Large intestine (tissue), 3 donors: ENCODE measurements at regions not wholly inside any gene's neighbourhood (a gene's known extent, or its start where the extent isn't known, plus 50 kb on each side); places are given as distances from the start of the nearest gene placed in this dataset.

Source experiments
- DNase-seq, 2 donors: peaks; one replicate each; pipeline versions ENCODE4 v3.0.0 to v3.0.0-alpha.2; 2013
- H3K27ac ChIP-seq: one replicate; pipeline ENCODE4 v1.5.1; 2013; ENCODE audit warnings: low read length
- H3K27me3 ChIP-seq: 2 replicates; pipeline ENCODE4 v1.6.1; 2013; ENCODE audit warnings: low read length; ENCODE audit not compliant: control insufficient read depth, insufficient read depth
- H3K36me3 ChIP-seq: 2 replicates; pipeline ENCODE4 v1.6.1; 2013; ENCODE audit warnings: low read length; ENCODE audit not compliant: control insufficient read depth, insufficient read depth
- H3K4me1 ChIP-seq: one replicate; pipeline ENCODE4 v1.6.1; 2013; ENCODE audit warnings: low read length; ENCODE audit not compliant: control insufficient read depth, insufficient read depth
- H3K4me3 ChIP-seq: one replicate; pipeline ENCODE4 v1.5.1; 2013; ENCODE audit warnings: low read length
- H3K9me3 ChIP-seq: one replicate; pipeline ENCODE4 v1.6.1; 2013; ENCODE audit warnings: mild to moderate bottlenecking, low read depth, low read length, moderate library complexity; ENCODE audit not compliant: control insufficient read depth
- WGBS: methylation state at CpG from one replicate; pipeline ENCODE4 v1.1.5; 2013; ENCODE audit warnings: low lambda C conversion rate; ENCODE audit not compliant: insufficient coverage; 5-methylcytosine and 5-hydroxymethylcytosine counted together

- Histone ChIP-seq H3K4me1 (no peaks in the 10 kb centered on the region), H3K27ac (no peak overlapping the region), H3K36me3 (no peaks in the 10 kb centered on the region), H3K9me3 (no peaks in the 10 kb centered on the region), H3K27me3 (no peaks in the 10 kb centered on the region), H3K4me3 (no peak overlapping the region)
- no peak for DNase-seq
- WGBS: no CpG with 5 or more reads among the region's 4 CpGs
Observed at GRCh38 chr17:69880591-69881112, 194.4 kb upstream of the KCNJ16 start.

DNA sequence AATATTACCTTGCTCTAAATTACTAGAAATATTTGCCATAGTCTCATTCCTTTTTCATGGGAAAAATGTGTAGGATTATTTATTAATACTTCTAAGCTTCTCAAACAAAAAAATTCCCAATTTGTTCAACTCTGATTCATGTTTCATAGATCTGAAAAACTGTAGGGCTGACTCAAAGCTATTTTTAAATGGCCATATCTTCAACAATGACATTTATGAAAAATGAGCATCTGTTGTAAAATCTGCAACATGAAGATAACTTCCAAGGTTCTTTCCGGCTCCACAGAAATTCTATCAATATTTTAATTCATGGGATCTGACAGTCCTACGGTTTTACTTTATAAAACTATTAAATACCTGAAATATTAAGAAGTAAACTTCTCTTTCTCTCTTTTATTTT, 192.7 kb upstream of the KCNJ16 start:
- Histone ChIP-seq H3K9me3 (no peaks in the 10 kb centered on the region), H3K27ac (no peak overlapping the region), H3K36me3 (no peaks in the 10 kb centered on the region), H3K4me1 (no peaks in the 10 kb centered on the region), H3K4me3 (no peak overlapping the region), H3K27me3 (no peaks in the 10 kb centered on the region)
- 93% methylated on average over 2 of the region's 2 CpGs for WGBS
- DNase-seq: no peak

DNA sequence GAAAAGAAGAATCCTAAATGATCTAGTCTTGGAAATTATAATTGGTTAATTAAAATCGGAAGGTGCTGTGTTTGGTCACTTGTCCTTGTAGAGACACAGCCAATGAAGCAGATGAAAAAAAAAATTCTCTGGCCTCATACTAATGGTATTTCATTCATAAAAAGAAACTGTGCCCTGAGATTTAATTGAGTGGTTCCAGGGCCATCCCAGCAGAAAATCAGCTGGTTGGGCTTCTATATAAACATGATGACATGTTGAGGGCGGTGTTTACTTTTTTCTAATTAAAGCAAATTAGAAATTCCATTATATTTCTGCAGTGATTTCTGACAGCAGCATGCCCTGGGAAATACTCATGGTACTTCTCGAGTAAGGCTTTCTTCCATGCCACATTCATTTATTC, 191.9 kb upstream of the KCNJ16 start:
- no peak overlapping the region for H3K27ac ChIP-seq
- no peak overlapping the region for H3K4me3 ChIP-seq
- 92% methylated on average over 2 of the region's 3 CpGs for WGBS
- H3K9me3 ChIP-seq: no peaks in the 10 kb centered on the region
- DNase-seq: no peak
- H3K27me3 ChIP-seq: no peaks in the 10 kb centered on the region
- no peaks in the 10 kb centered on the region for H3K4me1 ChIP-seq
- no peaks in the 10 kb centered on the region for H3K36me3 ChIP-seq

DNA sequence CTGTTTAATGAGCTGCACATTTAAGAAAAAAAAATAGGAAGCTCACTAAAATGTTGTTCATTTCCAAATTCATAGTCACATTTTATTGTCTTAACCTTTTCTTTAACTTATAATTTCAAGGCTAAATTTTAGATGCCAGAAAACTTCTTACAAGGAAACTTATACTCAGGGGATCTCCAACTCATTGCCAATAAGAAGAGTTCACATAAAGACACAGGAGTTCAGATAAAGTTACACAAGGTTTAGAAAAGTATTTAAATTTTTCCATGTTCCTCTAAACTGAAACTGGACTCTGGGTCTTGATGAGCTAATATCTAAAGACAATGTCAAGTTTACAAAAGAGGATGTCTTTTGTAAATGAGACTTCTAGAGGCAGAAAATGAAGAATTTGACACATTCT, 190.7 kb upstream of the KCNJ16 start:
- H3K4me1 ChIP-seq: no peaks in the 10 kb centered on the region
- H3K36me3 ChIP-seq: no peaks in the 10 kb centered on the region
- H3K27me3 ChIP-seq: no peaks in the 10 kb centered on the region
- DNase-seq: no peak
- H3K4me3 ChIP-seq: no peak overlapping the region
- H3K9me3 ChIP-seq: no peaks in the 10 kb centered on the region
- H3K27ac ChIP-seq: no peak overlapping the region

DNA sequence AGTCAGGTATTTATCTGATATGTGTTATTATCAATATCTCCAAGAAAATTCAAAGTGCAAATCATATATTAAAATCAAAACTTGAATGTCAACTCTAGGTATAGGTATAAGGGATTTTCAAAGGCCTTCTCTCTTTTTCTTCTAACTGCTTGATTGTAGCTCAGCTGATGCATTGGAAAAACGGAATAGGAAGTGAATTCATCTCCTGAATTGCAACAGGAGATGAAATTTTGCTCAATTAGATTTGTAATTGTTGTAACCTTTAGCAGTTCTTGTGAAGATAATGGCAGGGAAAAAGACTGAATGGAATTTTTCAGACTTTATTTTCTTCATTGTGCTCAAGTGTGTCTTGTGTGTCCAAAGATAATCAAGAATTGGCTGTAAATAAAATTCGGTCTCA, 190.2 kb upstream of the KCNJ16 start:
- Histone ChIP-seq H3K27ac (no peak overlapping the region), H3K4me1 (no peaks in the 10 kb centered on the region), H3K4me3 (no peak overlapping the region), H3K27me3 (no peaks in the 10 kb centered on the region), H3K36me3 (no peaks in the 10 kb centered on the region), H3K9me3 (no peaks in the 10 kb centered on the region)
- 70% methylated on average over 2 of the region's 2 CpGs for WGBS
- no peak for DNase-seq

- H3K27ac ChIP-seq: no peak overlapping the region
- 100% methylated on average over 1 of the region's 5 CpGs for WGBS
Observed at GRCh38 chr17:69898601-69899000, 176.4 kb upstream of the KCNJ16 start.

GRCh38 chr17:69900101-69900500, 174.9 kb upstream of the KCNJ16 start:
- H3K4me3 ChIP-seq: no peak overlapping the region
- H3K9me3 ChIP-seq: no peaks in the 10 kb centered on the region
- WGBS: 100% methylated on average over 1 of the region's 3 CpGs
- no peaks in the 10 kb centered on the region for H3K4me1 ChIP-seq
- H3K27me3 ChIP-seq: no peaks in the 10 kb centered on the region
- H3K36me3 ChIP-seq: no peaks in the 10 kb centered on the region
- no peak for DNase-seq
- H3K27ac ChIP-seq: no peak overlapping the region

More at GRCh38 chr17:69898601-69899000, 176.4 kb upstream of the KCNJ16 start:
- H3K9me3 ChIP-seq: no peaks in the 10 kb centered on the region
- H3K36me3 ChIP-seq: no peaks in the 10 kb centered on the region
- no peaks in the 10 kb centered on the region for H3K27me3 ChIP-seq
- DNase-seq: no peak
- no peak overlapping the region for H3K4me3 ChIP-seq
- no peaks in the 10 kb centered on the region for H3K4me1 ChIP-seq

- H3K9me3 ChIP-seq: no peaks in the 10 kb centered on the region
- no peak for DNase-seq
- no peaks in the 10 kb centered on the region for H3K36me3 ChIP-seq
- H3K27ac ChIP-seq: no peak overlapping the region
- no peaks in the 10 kb centered on the region for H3K4me1 ChIP-seq
- no peak overlapping the region for H3K4me3 ChIP-seq
- no CpG with 5 or more reads among the region's 8 CpGs for WGBS
- no peaks in the 10 kb centered on the region for H3K27me3 ChIP-seq
Observed at GRCh38 chr17:69900829-69901228, 174.2 kb upstream of the KCNJ16 start.

GRCh38 chr17:69906306-69906705, 168.7 kb upstream of the KCNJ16 start:
- Histone ChIP-seq H3K36me3 (no peaks in the 10 kb centered on the region), H3K27ac (no peak overlapping the region), H3K4me3 (no peak overlapping the region), H3K27me3 (no peaks in the 10 kb centered on the region), H3K4me1 (no peaks in the 10 kb centered on the region), H3K9me3 (no peaks in the 10 kb centered on the region)
- DNase-seq: no peak
- 91% methylated on average over 4 of the region's 4 CpGs for WGBS

- no peaks in the 10 kb centered on the region for H3K36me3 ChIP-seq
- no peaks in the 10 kb centered on the region for H3K9me3 ChIP-seq
- no peaks in the 10 kb centered on the region for H3K27me3 ChIP-seq
- 85% methylated on average over 7 of the region's 11 CpGs for whole genome bisulfite sequencing
- no peak overlapping the region for H3K4me3 ChIP-seq
- DNase-seq: no peak
- H3K4me1 ChIP-seq: no peaks in the 10 kb centered on the region
- no peak overlapping the region for H3K27ac ChIP-seq
Observed at GRCh38 chr17:69907132-69907847, 167.7 kb upstream of the KCNJ16 start.
